Stomach (tissue), 8 donors: ENCODE measurements at regions not wholly inside any gene's neighbourhood (a gene's known extent, or its start where the extent isn't known, plus 50 kb on each side); places are given as distances from the start of the nearest gene placed in this dataset.
"Not testable (repeated sequence)": the region's sequence is repeated elsewhere in the genome, so short reads cannot be mapped to it uniquely, and the experiment has no call there.

Experiments
- DNase-seq, 2 donors: peaks; one replicate each; pipeline versions ENCODE4 v3.0.0 to v3.0.0-alpha.2; 2013 to 2019
- H3K27ac ChIP-seq, 5 donors: fragments of 200-600 bp in 4 of 5; sonication (generic) in 4 of 5; one replicate each; pipeline ENCODE4 v1.5.1; 2013 to 2019; ENCODE audit warnings: mild to moderate bottlenecking in 1 of 5, moderate library complexity in 1 of 5
- H3K27me3 ChIP-seq, 3 donors: fragments of 200-600 bp; sonication (generic); one replicate each; pipeline ENCODE4 v1.5.1; 2017 to 2019; ENCODE audit warnings: mixed run types in 1 of 3
- H3K36me3 ChIP-seq, 4 donors: fragments of 200-600 bp; sonication (generic); 1 replicate in 3 of 4; 2 replicates in 1 of 4; pipeline ENCODE4 v1.5.1; 2016 to 2019
- H3K4me1 ChIP-seq, 4 donors: fragments of 200-600 bp; sonication (generic); one replicate each; pipeline ENCODE4 v1.5.1; 2016 to 2019
- H3K4me3 ChIP-seq, 4 donors: fragments of 200-600 bp; sonication (generic) in 3 of 4; one replicate each; pipeline ENCODE4 v1.5.1; 2016 to 2019; ENCODE audit warnings: mild to moderate bottlenecking in 1 of 4
- H3K9me3 ChIP-seq, 4 donors: fragments of 200-600 bp; sonication (generic); one replicate each; pipeline ENCODE4 v1.5.1; 2016 to 2019
- EP300 ChIP-seq: sonication (generic); formaldehyde crosslinking; IDR thresholded peaks from one replicate; pipeline ENCODE4 v1.6.1; 2017; ENCODE audit warnings: antibody characterized with exemption
- POLR2A ChIP-seq, 4 donors: fragments of 450-650 bp; IDR thresholded peaks; one replicate each; pipeline ENCODE4 v1.6.1; 2016; ENCODE audit warnings: antibody characterized with exemption in 4 of 4, control low read depth in 2 of 4, mild to moderate bottlenecking in 1 of 4, moderate library complexity in 1 of 4
- POLR2AphosphoS5 ChIP-seq, 3 donors: sonication (generic); formaldehyde crosslinking; IDR thresholded peaks; one replicate each; pipeline ENCODE4 v1.6.1; 2016; ENCODE audit warnings: antibody characterized with exemption in 3 of 3
- WGBS, 5 donors: extraction: QIAGEN DNeasy Blood & Tissue Kit in 3 of 5; methylation state at CpG; one replicate each; pipeline versions ENCODE4 v1.1.5 to v1.1.7; 2013 to 2018; 5-methylcytosine and 5-hydroxymethylcytosine counted together
- intact Hi-C: fragments of 100-400 bp; cut with DNase I; formaldehyde crosslinking; loops from one replicate; pipeline ENCODE4 v1.15.1; 2023; ENCODE audit warnings: low total_unique reads
- TF ChIP-seq, protein P1 (sequence below), 7 experiments: fragments of 450-650 bp in 4 of 7; fragments of 200-600 bp in 3 of 7; sonication (generic) in 3 of 7; IDR thresholded peaks; one replicate each; pipeline ENCODE4 v1.5.1; 2016 to 2019; ENCODE audit warnings: antibody characterized with exemption in 7 of 7, control low read depth in 2 of 7, mild to moderate bottlenecking in 1 of 7
- donor health status: healthy with polysubstance abuse.
- donor health status: Bipolar disorder and iron deficiency.
- donor health status: healthy.

DNA sequence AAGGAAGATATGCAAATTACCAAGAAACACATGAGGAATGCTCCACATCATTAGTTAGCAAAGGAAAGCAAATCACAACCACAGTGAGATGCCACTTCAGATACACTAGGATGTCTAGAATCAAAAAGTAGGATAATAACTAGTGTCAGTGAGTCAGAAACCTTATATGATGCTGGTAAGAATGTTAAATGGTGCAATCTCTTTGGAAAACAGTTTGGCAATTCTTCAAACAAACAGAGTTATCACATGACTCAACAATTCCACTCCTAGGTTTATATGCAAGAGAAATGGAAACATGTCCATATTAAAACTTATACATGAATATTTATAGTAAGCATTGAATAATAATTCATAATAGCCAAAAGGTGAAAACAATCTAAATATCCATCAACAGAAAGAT, 220.9 kb downstream of the FOXG1 start:
- H3K4me3 ChIP-seq: no peak overlapping the region
- intact Hi-C loops: no loop called here
- DNase-seq: no peak
- H3K27me3 ChIP-seq: no peaks in the 10 kb centered on the region
- H3K4me1 ChIP-seq: no peaks in the 10 kb centered on the region
- TF ChIP-seq POLR2AphosphoS5 (IDR thresholded peaks at IDR 0.05) (no peak), EP300 (no peak), POLR2A (IDR thresholded peaks at IDR 0.05) (no peak)
- TF ChIP-seq, protein P1, sequence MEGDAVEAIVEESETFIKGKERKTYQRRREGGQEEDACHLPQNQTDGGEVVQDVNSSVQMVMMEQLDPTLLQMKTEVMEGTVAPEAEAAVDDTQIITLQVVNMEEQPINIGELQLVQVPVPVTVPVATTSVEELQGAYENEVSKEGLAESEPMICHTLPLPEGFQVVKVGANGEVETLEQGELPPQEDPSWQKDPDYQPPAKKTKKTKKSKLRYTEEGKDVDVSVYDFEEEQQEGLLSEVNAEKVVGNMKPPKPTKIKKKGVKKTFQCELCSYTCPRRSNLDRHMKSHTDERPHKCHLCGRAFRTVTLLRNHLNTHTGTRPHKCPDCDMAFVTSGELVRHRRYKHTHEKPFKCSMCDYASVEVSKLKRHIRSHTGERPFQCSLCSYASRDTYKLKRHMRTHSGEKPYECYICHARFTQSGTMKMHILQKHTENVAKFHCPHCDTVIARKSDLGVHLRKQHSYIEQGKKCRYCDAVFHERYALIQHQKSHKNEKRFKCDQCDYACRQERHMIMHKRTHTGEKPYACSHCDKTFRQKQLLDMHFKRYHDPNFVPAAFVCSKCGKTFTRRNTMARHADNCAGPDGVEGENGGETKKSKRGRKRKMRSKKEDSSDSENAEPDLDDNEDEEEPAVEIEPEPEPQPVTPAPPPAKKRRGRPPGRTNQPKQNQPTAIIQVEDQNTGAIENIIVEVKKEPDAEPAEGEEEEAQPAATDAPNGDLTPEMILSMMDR (IDR thresholded peaks at IDR 0.05): no peak
- peaks cover 0 to 13% (median 4%) of the 10 kb centered on the region in 4 donors for H3K9me3 ChIP-seq
- no peak overlapping the region for H3K27ac ChIP-seq
- no peaks in the 10 kb centered on the region for H3K36me3 ChIP-seq

DNA sequence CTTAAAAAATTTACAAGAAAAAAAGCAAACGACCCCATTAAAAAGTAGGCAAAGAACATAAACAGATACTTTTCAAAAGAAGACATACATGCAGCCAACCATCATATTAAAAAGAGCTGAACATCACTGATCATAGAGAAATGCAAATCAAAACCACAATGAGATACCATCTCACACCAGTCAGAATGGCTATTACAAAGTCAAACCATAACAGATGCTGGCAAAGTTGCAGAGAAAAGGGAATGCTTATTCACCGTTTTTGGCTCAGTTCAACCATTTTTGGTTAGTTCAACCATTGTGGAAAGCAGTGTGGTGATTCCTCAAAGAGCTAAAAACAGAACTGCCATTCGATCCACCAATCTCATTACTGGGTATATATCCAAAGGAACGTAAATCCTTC, 230.6 kb downstream of the FOXG1 start:
- H3K27me3 ChIP-seq, DNase-seq: not testable (repeated sequence)
- WGBS, 5 donors: 69 to 77% (median 73%) methylated on average over 4 of the region's 4 CpGs

DNA sequence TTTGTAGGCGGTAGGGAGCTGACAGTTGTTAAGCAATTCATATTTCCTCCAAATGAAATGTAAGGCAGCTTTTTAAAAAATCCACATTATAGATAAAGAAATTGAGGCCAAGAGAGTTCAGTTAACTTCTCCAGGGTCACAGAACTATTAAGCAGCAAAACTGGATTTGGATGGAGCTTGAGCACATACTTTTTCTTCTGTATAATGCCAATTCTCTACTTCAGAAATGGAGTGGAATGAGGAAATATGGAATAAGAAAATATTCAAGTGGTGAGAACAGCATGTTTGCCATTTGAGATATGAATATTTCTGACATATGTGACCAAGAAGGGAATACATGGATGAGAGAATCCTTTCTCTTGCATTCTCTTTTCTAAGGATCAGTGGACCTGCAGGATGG, 233.1 kb downstream of the FOXG1 start:
- H3K27ac ChIP-seq: no peak overlapping the region
- H3K9me3 ChIP-seq: peaks cover 0 to 7% (median 0%) of the 10 kb centered on the region in 4 donors
- 72 to 94% (median 87%) methylated on average over 1 of the region's 1 CpG for WGBS, 5 donors
- H3K4me3 ChIP-seq: no peak overlapping the region
- intact Hi-C loops: no loop called here
- no peaks in the 10 kb centered on the region for H3K27me3 ChIP-seq
- no peaks in the 10 kb centered on the region for H3K4me1 ChIP-seq
- peak in 1 of 2 donors; percentile 1 for DNase-seq
- TF ChIP-seq, protein P1 (IDR thresholded peaks at IDR 0.05): no peak
- TF ChIP-seq EP300: no peak
- no peak for TF ChIP-seq POLR2A (IDR thresholded peaks at IDR 0.05)
- no peak for TF ChIP-seq POLR2AphosphoS5 (IDR thresholded peaks at IDR 0.05)
- no peaks in the 10 kb centered on the region for H3K36me3 ChIP-seq

More for the DNA sequence above, 230.6 kb downstream of the FOXG1 start:
- intact Hi-C loops, H3K4me3 ChIP-seq, H3K27ac ChIP-seq, H3K36me3 ChIP-seq, H3K9me3 ChIP-seq, H3K4me1 ChIP-seq: not testable (repeated sequence)

DNA sequence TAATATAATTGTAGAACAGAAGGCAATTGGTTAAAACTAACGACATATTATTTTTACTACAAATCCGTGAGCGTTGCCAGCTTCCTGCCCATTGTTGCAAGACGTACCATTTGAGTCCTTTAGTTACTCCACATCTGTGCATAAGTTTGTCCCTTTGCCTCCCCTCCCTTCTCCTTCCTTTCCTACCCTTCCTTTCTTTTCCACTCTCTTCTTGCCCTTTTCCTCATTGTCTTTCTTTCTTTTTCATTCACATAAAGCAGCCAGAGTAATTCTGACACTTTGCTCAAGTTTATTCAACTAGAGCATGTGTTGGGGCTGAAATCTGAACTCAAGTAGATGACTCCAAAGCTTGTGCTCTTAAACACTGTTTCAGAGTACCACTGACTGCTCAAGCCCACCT, 239.1 kb downstream of the FOXG1 start:
- no peaks in the 10 kb centered on the region for H3K4me1 ChIP-seq
- H3K27me3 ChIP-seq: no peaks in the 10 kb centered on the region
- H3K4me3 ChIP-seq: no peak overlapping the region
- H3K27ac ChIP-seq: no peak overlapping the region
- intact Hi-C loops: no loop called here
- TF ChIP-seq POLR2AphosphoS5 (IDR thresholded peaks at IDR 0.05) (no peak), POLR2A (IDR thresholded peaks at IDR 0.05) (no peak), EP300 (no peak)
- TF ChIP-seq, protein P1 (IDR thresholded peaks at IDR 0.05): no peak
- H3K9me3 ChIP-seq: peaks cover 0 to 3% (median 0%) of the 10 kb centered on the region in 4 donors
- no peaks in the 10 kb centered on the region for H3K36me3 ChIP-seq
- 84 to 89% (median 86%) methylated on average over 4 of the region's 4 CpGs for WGBS, 5 donors
- no peak for DNase-seq

DNA sequence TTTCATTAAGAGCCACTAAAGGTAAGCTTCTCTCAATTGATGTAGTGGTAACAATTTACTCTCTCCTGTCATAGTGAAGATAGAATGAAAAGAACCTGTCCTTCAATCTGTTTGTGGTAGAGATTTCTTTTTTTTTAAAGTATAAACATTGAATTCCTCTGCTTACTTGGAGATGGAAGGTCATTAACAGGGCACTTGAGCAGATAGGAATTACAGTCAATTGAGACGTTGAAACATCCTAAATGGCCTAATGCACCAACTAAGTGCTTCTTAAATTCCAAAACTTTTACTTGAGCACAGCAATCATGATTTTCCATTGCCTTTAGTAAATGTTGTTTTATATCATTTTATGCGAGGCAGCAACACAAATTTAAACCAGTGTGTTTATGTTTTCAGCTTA, 241.4 kb downstream of the FOXG1 start:
- 20 to 38% (median 29%) methylated on average over 2 of the region's 2 CpGs for WGBS, 5 donors
- H3K4me3 ChIP-seq: no peak overlapping the region

More for the DNA sequence above, 241.4 kb downstream of the FOXG1 start:
- Histone ChIP-seq H3K36me3 (no peaks in the 10 kb centered on the region), H3K9me3 (peaks cover 0 to 3% (median 0%) of the 10 kb centered on the region in 4 donors), H3K27me3 (no peaks in the 10 kb centered on the region), H3K4me1 (no peaks in the 10 kb centered on the region), H3K27ac (no peak overlapping the region)
- TF ChIP-seq POLR2A (IDR thresholded peaks at IDR 0.05): no peak
- no peak for TF ChIP-seq EP300
- TF ChIP-seq POLR2AphosphoS5 (IDR thresholded peaks at IDR 0.05): no peak
- intact Hi-C loops: no loop called here
- DNase-seq: no peak
